ENCODE measurements at regions not wholly inside any gene's neighbourhood (a gene's known extent, or its start where the extent isn't known, plus 50 kb on each side); places are given as distances from the start of the nearest gene placed in this dataset.

GRCh38 chr11:71356280-71356876, 91.8 kb downstream of the DHCR7 start:
- H4K8ac ChIP-seq (replicated peaks; ENCODE audit: insufficient read length, low read depth, low read length), result no peak overlapping the region
- H2BK5ac ChIP-seq (ENCODE audit: insufficient read length, low read length), result no peak overlapping the region
- TF ChIP-seq, protein P1, sequence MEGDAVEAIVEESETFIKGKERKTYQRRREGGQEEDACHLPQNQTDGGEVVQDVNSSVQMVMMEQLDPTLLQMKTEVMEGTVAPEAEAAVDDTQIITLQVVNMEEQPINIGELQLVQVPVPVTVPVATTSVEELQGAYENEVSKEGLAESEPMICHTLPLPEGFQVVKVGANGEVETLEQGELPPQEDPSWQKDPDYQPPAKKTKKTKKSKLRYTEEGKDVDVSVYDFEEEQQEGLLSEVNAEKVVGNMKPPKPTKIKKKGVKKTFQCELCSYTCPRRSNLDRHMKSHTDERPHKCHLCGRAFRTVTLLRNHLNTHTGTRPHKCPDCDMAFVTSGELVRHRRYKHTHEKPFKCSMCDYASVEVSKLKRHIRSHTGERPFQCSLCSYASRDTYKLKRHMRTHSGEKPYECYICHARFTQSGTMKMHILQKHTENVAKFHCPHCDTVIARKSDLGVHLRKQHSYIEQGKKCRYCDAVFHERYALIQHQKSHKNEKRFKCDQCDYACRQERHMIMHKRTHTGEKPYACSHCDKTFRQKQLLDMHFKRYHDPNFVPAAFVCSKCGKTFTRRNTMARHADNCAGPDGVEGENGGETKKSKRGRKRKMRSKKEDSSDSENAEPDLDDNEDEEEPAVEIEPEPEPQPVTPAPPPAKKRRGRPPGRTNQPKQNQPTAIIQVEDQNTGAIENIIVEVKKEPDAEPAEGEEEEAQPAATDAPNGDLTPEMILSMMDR (conservative IDR thresholded peaks at IDR 0.05), result no peak
- H3K4me1 ChIP-seq (ENCODE audit: insufficient read depth, low read length), result no peaks in the 10 kb centered on the region
- no CpG with 5 or more reads among the region's 6 CpGs for WGBS (ENCODE audit: extremely low coverage, insufficient read length, low lambda C conversion rate)
- no peaks in the 10 kb centered on the region for H3K23me2 ChIP-seq (ENCODE audit: insufficient read length, low read depth, low read length, poor library complexity, severe bottlenecking)
- H3K14ac ChIP-seq (ENCODE audit: insufficient read depth, low read length), result no peak overlapping the region; the same call in 1 of the 2 replicates
- no peak overlapping the region for H3K23ac ChIP-seq (ENCODE audit: insufficient read length, low read depth, low read length)
- H3K4me2 ChIP-seq (ENCODE audit: insufficient read depth, insufficient read length, low read length), result no peak overlapping the region
- no peaks in the 10 kb centered on the region; the same call in 1 of the 2 replicates for H3K27me3 ChIP-seq (ENCODE audit: insufficient read depth, low read length)
- H4K91ac ChIP-seq (ENCODE audit: insufficient read length, low read depth, low read length), result no peak overlapping the region
- H3K4ac ChIP-seq (ENCODE audit: low read depth, low read length), result no peak overlapping the region
- H3K27ac Mint-ChIP-seq, result no peak overlapping the region
- no peak overlapping the region for H3K56ac ChIP-seq (ENCODE audit: insufficient read length, low read depth, low read length)
- H4K20me1 ChIP-seq (ENCODE audit: control insufficient read depth, insufficient read depth, insufficient read length), result no peaks in the 10 kb centered on the region
- DNase-seq, result no peak
- H2BK20ac ChIP-seq (ENCODE audit: low read depth, low read length, poor library complexity, severe bottlenecking), result no peak overlapping the region
- H2BK12ac ChIP-seq (ENCODE audit: insufficient read length, low read depth, low read length), result no peak overlapping the region
- no peaks in the 10 kb centered on the region for H3K79me2 ChIP-seq (ENCODE audit: insufficient read depth, low read length)
- H3K27ac ChIP-seq (ENCODE audit: insufficient read length, low read depth, low read length), result no peak overlapping the region
- peaks cover 24% of the 10 kb centered on the region for H3K27me3 Mint-ChIP-seq (ENCODE audit: low read depth)
- no peak overlapping the region for H4K5ac ChIP-seq (ENCODE audit: insufficient read length, low read depth, low read length)
- no peaks in the 10 kb centered on the region for H3K79me1 ChIP-seq (ENCODE audit: insufficient read depth, low read depth, low read length, poor library complexity, severe bottlenecking)
- no peak overlapping the region for H3K18ac ChIP-seq (ENCODE audit: insufficient read length, low read depth, low read length)
- no peaks in the 10 kb centered on the region for H3K36me3 Mint-ChIP-seq (ENCODE audit: insufficient read depth in 1 of 3, low read depth in 3 of 3)
- H2BK15ac ChIP-seq (ENCODE audit: low read depth, low read length), result no peak overlapping the region
- H2AK5ac ChIP-seq (ENCODE audit: insufficient read length, low read length), result no peak overlapping the region
- no peak overlapping the region for H2BK120ac ChIP-seq (ENCODE audit: low read depth, low read length, poor library complexity, severe bottlenecking)
- H3T11ph ChIP-seq (ENCODE audit: low read length), result no peak overlapping the region
- no peak overlapping the region for H2AFZ ChIP-seq (ENCODE audit: low read length)
- peaks cover 0 to 2% of the 10 kb centered on the region in 2 experiments; a peak in 1 of 5 replicates for H3K9me3 Mint-ChIP-seq
- H3K4me1 Mint-ChIP-seq, result no peaks in the 10 kb centered on the region
- no peak overlapping the region for H3K9ac ChIP-seq (ENCODE audit: extremely low read depth, insufficient read length, low read length)
- no peaks in the 10 kb centered on the region for H3K9me3 ChIP-seq (ENCODE audit: control insufficient read depth, low read depth, low read length)
- H3K4me3 Mint-ChIP-seq, result no peak overlapping the region

All from H9 (cell line).